Neural cell (in vitro differentiated cells): ENCODE measurements at regions not wholly inside any gene's neighbourhood (a gene's known extent, or its start where the extent isn't known, plus 50 kb on each side); places are given as distances from the start of the nearest gene placed in this dataset.
"Not testable (repeated sequence)": the region's sequence is repeated elsewhere in the genome, so short reads cannot be mapped to it uniquely, and the experiment has no call there.

ENCODE experiments used
- H2AFZ ChIP-seq: fragments of 200-600, 300-800 bp; sonication (generic), shearing (Covaris generic); 2 replicates; pipeline ENCODE4 v1.6.0; 2014; ENCODE audit warnings: low read depth, mild to moderate bottlenecking, antibody characterized with exemption, low read length, moderate library complexity
- H3F3A ChIP-seq: fragments of 200-600 bp; shearing (Covaris generic); 2 replicates; pipeline ENCODE4 v1.6.1; 2016; ENCODE audit warnings: mild to moderate bottlenecking, moderate library complexity, mixed read lengths, antibody characterized with exemption, low read length; ENCODE audit not compliant: insufficient read depth, poor library complexity, severe bottlenecking
- H3K27ac ChIP-seq: fragments of 200-600, 300-800 bp; sonication (generic), shearing (Covaris generic); 2 replicates; pipeline ENCODE4 v1.5.1; 2014; ENCODE audit warnings: mild to moderate bottlenecking, low read length, moderate library complexity
- H3K27me3 ChIP-seq: fragments of 300-800, 200-600 bp; sonication (generic), shearing (Covaris generic); 2 replicates; pipeline ENCODE4 v1.6.0; 2014; ENCODE audit warnings: mild to moderate bottlenecking, low read depth, low read length, moderate library complexity; ENCODE audit not compliant: insufficient read depth
- H3K36me3 ChIP-seq: fragments of 300-800, 200-600 bp; sonication (generic), shearing (Covaris generic); 2 replicates; pipeline ENCODE4 v1.5.1; 2014; ENCODE audit warnings: mild to moderate bottlenecking, antibody characterized with exemption, low read length, moderate library complexity; ENCODE audit not compliant: insufficient read depth
- H3K4me2 ChIP-seq: fragments of 300-800, 200-600 bp; sonication (generic), shearing (Covaris generic); 2 replicates; pipeline ENCODE4 v1.6.0; 2014; ENCODE audit warnings: mild to moderate bottlenecking, low read length
- H3K4me3 ChIP-seq: fragments of 300-800, 200-600 bp; sonication (generic), shearing (Covaris generic); 2 replicates; pipeline ENCODE4 v1.5.1; 2014; ENCODE audit warnings: mild to moderate bottlenecking, low read length, moderate library complexity
- H3K79me2 ChIP-seq: fragments of 200-600 bp; shearing (Covaris generic); replicated peaks from 2 replicates; pipeline ENCODE4 v1.6.0; 2014; ENCODE audit warnings: mild to moderate bottlenecking, low read length, moderate library complexity; ENCODE audit not compliant: insufficient read depth
- H3K9ac ChIP-seq: fragments of 300-800, 200-600 bp; sonication (generic), shearing (Covaris generic); 2 replicates; pipeline ENCODE4 v1.6.1; 2016; ENCODE audit warnings: mild to moderate bottlenecking, low read length, mixed read lengths
- H3K9me2 ChIP-seq: fragments of 200-600 bp; shearing (Covaris generic); 2 replicates; pipeline ENCODE4 v1.6.1; 2016; ENCODE audit warnings: mild to moderate bottlenecking, low read length, mixed read lengths; ENCODE audit not compliant: insufficient read depth
- H3K9me3 ChIP-seq: fragments of 200-600, 300-800 bp; sonication (generic), shearing (Covaris generic); 2 replicates; pipeline ENCODE4 v1.6.1; 2016; ENCODE audit warnings: mild to moderate bottlenecking, mixed run types, low read length, moderate library complexity, mixed read lengths
- H4K20me1 ChIP-seq: fragments of 200-600 bp; shearing (Covaris generic); 2 replicates; pipeline ENCODE4 v1.6.1; 2016; ENCODE audit warnings: mild to moderate bottlenecking, mixed run types; ENCODE audit not compliant: insufficient read depth
- EP300 ChIP-seq: fragments of 450-650 bp; conservative IDR thresholded peaks from 2 replicates; pipeline ENCODE4 v1.6.1; 2014; ENCODE audit warnings: antibody characterized with exemption, mild to moderate bottlenecking, moderate library complexity; ENCODE audit not compliant: poor library complexity, severe bottlenecking
- EZH2 ChIP-seq: fragments of 200-600, 300-800 bp; shearing (Covaris generic), sonication (generic); IDR thresholded peaks from 2 replicates; pipeline ENCODE4 v1.6.1; 2014; ENCODE audit warnings: antibody characterized with exemption, low read length, borderline replicate concordance, mild to moderate bottlenecking; ENCODE audit not compliant: insufficient read depth, poor library complexity, severe bottlenecking
- MXI1 ChIP-seq: fragments of 450-650 bp; conservative IDR thresholded peaks from 2 replicates; pipeline ENCODE4 v1.6.1; 2014; ENCODE audit warnings: antibody characterized with exemption, mild to moderate bottlenecking; ENCODE audit not compliant: poor library complexity, severe bottlenecking
- POLR2AphosphoS5 ChIP-seq: IDR thresholded peaks from 2 replicates; pipeline ENCODE4 v1.6.1; 2012
- RAD21 ChIP-seq: fragments of 450-650 bp; conservative IDR thresholded peaks from 2 replicates; pipeline ENCODE4 v1.6.1; 2014; ENCODE audit warnings: antibody characterized with exemption, mild to moderate bottlenecking, moderate library complexity
- REST ChIP-seq: IDR thresholded peaks from 2 replicates; pipeline ENCODE4 v1.6.1; 2012; ENCODE audit warnings: borderline replicate concordance
- SMC3 ChIP-seq: fragments of 450-650 bp; conservative IDR thresholded peaks from 2 replicates; pipeline ENCODE4 v1.6.1; 2014; ENCODE audit warnings: antibody characterized with exemption, mild to moderate bottlenecking, moderate library complexity; ENCODE audit not compliant: poor library complexity
- TAF1 ChIP-seq: IDR thresholded peaks from 2 replicates; pipeline ENCODE4 v1.6.1; 2012; ENCODE audit warnings: low read depth
- TF ChIP-seq, protein P1 (sequence below): fragments of 450-650 bp; IDR thresholded peaks from 2 replicates; pipeline ENCODE4 v1.5.1; 2014; ENCODE audit warnings: antibody characterized with exemption, mild to moderate bottlenecking, moderate library complexity; ENCODE audit not compliant: poor library complexity, severe bottlenecking

DNA sequence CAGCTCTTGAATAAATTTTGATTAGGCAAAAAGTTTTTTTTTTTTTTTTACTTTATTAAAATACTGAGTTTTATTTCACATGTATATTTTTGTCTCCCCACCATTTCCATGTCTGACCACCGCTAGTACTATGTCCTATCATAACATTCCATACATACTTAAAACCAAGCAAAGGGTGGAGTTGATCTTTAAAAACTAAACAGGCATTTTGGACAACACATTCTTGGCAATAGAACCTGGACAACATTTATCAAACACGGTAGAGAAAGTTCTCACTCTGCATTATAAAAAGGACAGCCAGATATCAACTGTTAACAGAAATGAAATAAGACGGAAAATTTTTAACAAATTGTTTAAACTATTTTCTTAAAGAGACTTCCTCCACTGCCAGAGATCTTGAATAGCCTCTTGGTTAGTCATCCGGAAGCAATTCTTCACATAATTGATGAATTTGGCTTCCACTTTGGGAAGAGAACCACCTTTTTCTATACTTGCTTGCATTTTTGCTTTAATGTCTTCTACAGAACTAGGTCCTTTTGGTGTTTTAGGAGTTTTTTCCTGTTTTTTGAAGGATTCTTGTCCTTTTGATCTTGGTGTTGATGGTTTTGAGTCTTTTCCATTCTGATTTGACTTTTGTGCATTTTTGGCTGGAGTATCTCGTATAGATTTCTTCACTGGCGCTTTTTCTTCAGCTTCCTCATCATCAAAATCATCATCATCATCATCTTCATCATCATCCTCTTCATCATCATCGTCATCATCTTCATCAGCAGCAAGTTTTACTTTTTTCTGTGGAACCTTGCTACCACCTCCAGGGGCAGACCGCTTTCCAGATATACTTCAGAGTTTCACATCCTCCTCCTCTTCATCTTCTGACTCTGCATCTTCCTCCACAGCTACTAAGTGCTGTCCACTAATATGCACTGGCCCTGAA lies 58.7 kb downstream of the POU5F2 start:
- H3K4me2 ChIP-seq, H3K27ac ChIP-seq, H3K9ac ChIP-seq, H3K9me2 ChIP-seq, H4K20me1 ChIP-seq, H3F3A ChIP-seq, H3K4me3 ChIP-seq, H3K79me2 ChIP-seq, H2AFZ ChIP-seq, H3K36me3 ChIP-seq, H3K27me3 ChIP-seq, H3K9me3 ChIP-seq: not testable (repeated sequence)

DNA sequence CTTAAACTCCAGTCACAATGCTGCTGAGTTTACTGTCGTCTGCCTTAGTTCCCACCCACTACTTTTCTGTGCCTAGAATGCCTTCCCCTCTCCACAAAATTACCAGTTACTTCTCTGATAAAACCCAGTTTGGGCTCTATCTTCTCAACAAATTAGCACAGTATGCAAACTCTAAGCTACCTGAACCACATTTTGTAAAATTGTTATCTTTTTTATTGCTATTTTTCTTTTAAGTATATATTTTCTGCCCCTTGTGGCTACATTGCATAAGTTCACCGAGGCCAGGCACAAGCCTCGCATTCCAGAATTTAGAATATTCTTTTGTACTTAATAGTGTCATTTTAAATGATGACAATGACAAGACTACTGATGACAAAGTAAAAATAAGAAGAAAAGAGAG lies 60.0 kb downstream of the POU5F2 start:
- Histone ChIP-seq H3K79me2 (no peaks in the 10 kb centered on the region), H3K9ac (no peak overlapping the region), H4K20me1 (no peaks in the 10 kb centered on the region), H3K27ac (no peak overlapping the region), H2AFZ (no peak overlapping the region), H3K36me3 (no peaks in the 10 kb centered on the region), H3F3A (no peaks in the 10 kb centered on the region), H3K27me3 (no peaks in the 10 kb centered on the region), H3K4me3 (no peak overlapping the region), H3K9me3 (no peaks in the 10 kb centered on the region), H3K4me2 (no peak overlapping the region), H3K9me2 (no peaks in the 10 kb centered on the region)
- no peak for TF ChIP-seq RAD21
- TF ChIP-seq EZH2 = no peak

DNA sequence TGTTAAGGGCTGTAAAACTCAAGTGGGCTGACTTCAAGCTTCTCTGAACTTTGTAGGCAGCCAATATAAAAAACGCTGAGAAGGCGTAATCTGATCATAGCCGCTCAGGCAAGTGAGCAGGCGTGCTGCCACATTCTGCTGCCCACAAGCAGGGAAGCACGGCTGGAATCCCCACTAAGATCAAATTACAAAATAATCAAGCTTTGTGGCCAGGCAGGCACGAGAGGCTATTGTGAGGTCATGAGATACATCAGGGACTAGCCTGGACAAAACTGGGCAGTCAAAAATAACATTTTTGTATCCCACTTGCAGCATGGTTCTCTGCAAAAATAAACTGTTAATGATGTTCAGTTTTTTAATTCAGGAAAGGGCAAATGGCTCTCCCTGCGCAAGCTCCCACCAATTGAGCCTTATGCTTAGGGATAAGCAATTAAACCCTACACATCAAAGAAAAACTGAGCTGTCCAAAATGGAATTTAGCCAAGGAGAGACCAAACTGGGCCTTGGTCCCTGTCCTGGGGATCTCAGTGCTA lies 64.0 kb downstream of the POU5F2 start:
- no peak for TF ChIP-seq TAF1
- TF ChIP-seq EZH2 = no peak
- TF ChIP-seq SMC3 = no peak
- no peak for TF ChIP-seq RAD21
- TF ChIP-seq REST = no peak
- no peak for TF ChIP-seq POLR2AphosphoS5
- TF ChIP-seq MXI1 = no peak
- no peak for TF ChIP-seq EP300
- TF ChIP-seq, protein P1, sequence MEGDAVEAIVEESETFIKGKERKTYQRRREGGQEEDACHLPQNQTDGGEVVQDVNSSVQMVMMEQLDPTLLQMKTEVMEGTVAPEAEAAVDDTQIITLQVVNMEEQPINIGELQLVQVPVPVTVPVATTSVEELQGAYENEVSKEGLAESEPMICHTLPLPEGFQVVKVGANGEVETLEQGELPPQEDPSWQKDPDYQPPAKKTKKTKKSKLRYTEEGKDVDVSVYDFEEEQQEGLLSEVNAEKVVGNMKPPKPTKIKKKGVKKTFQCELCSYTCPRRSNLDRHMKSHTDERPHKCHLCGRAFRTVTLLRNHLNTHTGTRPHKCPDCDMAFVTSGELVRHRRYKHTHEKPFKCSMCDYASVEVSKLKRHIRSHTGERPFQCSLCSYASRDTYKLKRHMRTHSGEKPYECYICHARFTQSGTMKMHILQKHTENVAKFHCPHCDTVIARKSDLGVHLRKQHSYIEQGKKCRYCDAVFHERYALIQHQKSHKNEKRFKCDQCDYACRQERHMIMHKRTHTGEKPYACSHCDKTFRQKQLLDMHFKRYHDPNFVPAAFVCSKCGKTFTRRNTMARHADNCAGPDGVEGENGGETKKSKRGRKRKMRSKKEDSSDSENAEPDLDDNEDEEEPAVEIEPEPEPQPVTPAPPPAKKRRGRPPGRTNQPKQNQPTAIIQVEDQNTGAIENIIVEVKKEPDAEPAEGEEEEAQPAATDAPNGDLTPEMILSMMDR = no peak
- H2AFZ ChIP-seq = no peak overlapping the region
- no peaks in the 10 kb centered on the region for H3K27me3 ChIP-seq
- no peaks in the 10 kb centered on the region for H4K20me1 ChIP-seq
- H3K4me3 ChIP-seq = no peak overlapping the region
- no peak overlapping the region for H3K9ac ChIP-seq
- no peaks in the 10 kb centered on the region for H3K36me3 ChIP-seq
- H3K79me2 ChIP-seq = no peaks in the 10 kb centered on the region
- no peaks in the 10 kb centered on the region for H3K9me3 ChIP-seq
- no peak overlapping the region for H3K4me2 ChIP-seq
- no peaks in the 10 kb centered on the region for H3K9me2 ChIP-seq
- no peaks in the 10 kb centered on the region for H3F3A ChIP-seq
- no peak overlapping the region for H3K27ac ChIP-seq
